GM12874 (cell line): ENCODE measurements at regions not wholly inside any gene's neighbourhood (a gene's known extent, or its start where the extent isn't known, plus 50 kb on each side); places are given as distances from the start of the nearest gene placed in this dataset.

Source experiments
- TF ChIP-seq, protein P1 (sequence below): IDR thresholded peaks from 2 replicates; pipeline ENCODE4 v1.5.1; 2011; ENCODE audit warnings: low read depth, mild to moderate bottlenecking, control low read depth, low read length, moderate library complexity; ENCODE audit not compliant: insufficient read depth

DNA sequence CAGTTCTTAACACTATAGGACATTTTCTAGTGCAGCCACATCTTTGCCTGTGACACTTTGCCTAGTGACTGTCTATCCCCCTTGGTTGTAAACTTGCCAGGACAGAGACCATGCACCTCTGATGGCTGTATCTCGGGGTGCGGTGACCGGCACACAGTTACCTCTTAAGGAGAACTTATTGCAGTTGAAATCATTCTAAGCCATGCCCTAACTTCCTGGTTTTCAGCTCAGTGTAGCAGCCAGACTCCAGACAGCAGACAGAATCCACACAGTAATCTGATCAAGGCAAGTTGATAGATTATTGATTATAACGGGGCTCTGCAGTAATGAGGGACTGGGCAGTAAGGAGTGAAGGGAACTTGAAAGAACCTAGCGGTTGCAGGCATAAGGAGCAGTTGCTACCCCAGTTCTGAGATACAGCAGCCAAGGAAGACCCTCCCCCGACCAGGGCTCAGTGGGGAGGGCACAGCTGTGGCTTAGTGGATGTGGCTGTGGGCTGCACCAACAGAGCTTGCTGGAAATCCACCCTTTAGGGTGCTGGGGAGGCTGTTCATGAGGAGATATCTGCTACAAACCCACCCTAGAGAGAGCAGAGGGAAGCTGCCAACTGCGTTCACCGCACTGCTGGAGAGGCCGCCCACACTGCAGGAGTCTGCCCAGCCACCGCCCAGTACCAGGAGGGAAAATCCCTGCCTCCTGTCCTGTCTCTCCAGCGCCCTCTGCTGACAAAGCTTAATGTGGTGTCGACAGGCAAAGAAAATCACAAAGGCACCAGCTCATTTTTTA, 58.2 kb upstream of the BEGAIN start:
- TF ChIP-seq, protein P1, sequence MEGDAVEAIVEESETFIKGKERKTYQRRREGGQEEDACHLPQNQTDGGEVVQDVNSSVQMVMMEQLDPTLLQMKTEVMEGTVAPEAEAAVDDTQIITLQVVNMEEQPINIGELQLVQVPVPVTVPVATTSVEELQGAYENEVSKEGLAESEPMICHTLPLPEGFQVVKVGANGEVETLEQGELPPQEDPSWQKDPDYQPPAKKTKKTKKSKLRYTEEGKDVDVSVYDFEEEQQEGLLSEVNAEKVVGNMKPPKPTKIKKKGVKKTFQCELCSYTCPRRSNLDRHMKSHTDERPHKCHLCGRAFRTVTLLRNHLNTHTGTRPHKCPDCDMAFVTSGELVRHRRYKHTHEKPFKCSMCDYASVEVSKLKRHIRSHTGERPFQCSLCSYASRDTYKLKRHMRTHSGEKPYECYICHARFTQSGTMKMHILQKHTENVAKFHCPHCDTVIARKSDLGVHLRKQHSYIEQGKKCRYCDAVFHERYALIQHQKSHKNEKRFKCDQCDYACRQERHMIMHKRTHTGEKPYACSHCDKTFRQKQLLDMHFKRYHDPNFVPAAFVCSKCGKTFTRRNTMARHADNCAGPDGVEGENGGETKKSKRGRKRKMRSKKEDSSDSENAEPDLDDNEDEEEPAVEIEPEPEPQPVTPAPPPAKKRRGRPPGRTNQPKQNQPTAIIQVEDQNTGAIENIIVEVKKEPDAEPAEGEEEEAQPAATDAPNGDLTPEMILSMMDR = peak; percentile 75

DNA sequence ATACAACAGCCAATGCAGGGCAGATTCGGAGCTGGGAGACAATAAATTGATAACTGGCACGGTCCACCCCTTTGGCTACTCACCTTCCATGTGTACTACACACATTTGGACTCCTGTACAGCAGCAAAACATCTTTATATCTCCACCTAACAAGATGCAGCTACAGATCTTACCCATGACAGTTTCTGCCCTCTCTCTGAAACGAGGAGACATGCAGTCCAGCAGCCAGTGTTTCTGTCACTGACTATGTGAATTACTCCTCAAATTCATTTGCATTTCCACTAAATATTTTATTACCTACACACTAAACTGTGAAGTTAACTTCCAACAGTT, 58.7 kb upstream of the BEGAIN start:
- TF ChIP-seq, protein P1 = no peak

DNA sequence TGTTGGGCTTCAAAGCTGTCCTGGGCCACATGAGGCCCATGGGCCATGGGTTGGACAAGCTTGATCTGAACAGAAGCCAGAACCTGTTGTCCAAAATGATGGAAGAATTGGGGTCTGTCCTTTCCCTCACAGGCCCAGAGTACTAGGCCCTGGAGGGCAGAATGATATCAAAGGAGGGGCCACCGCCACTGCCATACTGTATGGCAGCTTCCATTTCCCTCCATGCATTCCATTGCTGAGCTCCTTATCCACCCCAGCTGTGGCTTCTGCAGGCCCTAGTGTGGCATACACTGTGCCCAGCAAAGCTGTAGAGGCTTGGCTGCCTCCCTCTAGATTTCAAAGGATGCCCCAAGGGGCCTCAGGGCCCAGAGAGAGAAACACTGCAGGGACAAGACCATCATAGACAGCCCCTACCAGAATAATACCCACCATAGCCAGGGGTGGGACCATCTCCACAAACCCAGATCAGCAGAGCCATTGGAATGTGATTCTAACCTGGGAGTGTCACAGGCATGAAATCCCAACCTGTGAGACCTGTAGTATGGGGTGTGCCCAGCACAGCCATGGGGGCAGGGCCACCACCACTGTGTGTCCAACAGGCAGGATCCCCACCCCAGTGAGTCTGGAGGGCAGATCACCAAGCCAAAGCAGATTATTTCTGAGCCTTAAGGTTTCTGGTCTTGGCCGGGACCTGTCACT, 61.4 kb upstream of the BEGAIN start:
- TF ChIP-seq, protein P1 = no peak

DNA sequence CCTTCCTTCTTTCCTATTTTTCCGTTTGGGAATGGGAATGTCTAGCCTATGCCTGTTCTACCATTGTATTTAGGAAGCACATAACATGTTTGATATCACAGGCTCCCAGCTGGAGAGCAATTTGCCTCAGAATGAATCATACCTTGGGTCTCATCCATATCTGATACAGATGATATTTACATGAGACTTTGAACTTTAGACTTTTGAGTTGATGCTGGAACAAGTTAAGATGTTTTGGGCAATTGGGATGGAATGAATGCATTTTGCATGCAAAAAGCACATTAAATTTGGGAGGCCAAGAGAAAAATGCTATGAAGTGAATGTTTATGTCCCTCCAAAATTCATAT, 61.9 kb upstream of the BEGAIN start:
- TF ChIP-seq, protein P1 = no peak

DNA sequence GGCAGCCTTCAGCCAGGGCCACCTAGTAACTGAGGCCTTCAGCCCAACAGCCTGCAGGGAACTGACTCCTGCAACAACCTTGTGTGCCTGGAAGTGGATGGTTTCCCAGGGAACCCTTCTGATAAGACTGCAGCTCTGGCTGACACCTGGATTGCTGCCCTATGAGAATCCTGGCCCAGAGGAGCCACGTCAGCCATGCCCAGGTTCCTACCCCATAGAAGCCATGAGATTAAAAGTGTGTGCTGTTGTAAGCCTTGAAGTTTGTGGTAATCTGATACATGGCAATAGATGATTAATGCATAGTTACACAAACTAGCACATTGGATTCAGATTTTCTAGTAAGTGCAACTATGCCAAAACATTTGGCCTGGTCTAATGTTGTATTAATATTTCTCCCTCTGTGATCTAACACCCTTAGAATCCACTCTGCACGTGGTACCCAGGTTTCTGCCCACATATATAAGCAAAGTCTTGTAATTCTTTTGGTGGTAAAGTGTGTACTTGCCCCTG, 64.8 kb upstream of the BEGAIN start:
- TF ChIP-seq, protein P1 = no peak

DNA sequence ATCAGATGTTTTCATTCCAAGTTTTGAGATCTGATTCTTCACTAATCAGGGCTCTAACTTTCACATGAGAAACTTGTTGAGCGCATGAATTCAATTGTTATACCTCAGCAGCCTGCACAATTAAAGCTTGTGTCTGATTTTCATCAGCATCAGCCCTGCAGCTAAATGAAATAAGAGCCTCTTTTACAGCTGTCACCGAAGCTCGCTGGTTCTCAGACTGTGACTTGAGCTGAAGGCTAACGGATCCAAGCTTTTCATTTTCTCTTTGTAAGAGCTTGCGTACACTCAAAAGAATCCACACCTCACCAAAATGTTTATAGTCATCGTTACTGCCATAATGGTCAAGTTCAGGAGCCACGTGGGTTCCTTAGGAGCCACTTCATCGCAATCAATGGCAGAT, 65.5 kb upstream of the BEGAIN start:
- TF ChIP-seq, protein P1 = no peak

DNA sequence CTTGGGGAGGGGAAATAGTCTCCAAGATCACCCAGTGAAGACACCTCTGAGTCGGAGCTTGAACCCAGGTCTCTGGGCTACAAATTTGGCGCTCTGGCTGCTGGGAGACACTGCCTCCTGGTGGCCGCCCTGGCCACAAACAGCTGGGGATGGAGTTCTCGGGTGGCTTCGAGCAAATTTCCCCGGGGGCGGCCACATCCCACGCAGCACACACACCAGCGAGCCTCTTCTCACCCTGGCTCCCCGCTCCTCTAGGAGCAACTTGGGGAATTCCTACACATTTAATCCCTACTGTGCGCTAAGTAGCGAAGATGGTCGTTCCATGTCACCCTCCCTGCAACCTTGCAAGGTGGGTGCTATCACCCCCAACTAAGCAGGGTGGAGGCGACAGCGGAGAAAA, 66.2 kb upstream of the BEGAIN start:
- TF ChIP-seq, protein P1 = peak; percentile 77
